ENCODE measurements at regions not wholly inside any gene's neighbourhood (a gene's known extent, or its start where the extent isn't known, plus 50 kb on each side); places are given as distances from the start of the nearest gene placed in this dataset.

- no peak for ATAC-seq (ENCODE audit: low read depth)
Measured at GRCh38 chr18:22026362-22026761, 143.0 kb upstream of the GATA6 start.

More at GRCh38 chr18:22026362-22026761, 143.0 kb upstream of the GATA6 start:
- in situ Hi-C loops (cut with MboI; ENCODE audit: low sequenced_read_pairs) (loop anchor here (10.0 kb wide), 1 partner anchor 62 kb away; no protein-coding TSS in a partner anchor), dilution Hi-C loops (cut with HindIII; ENCODE audit: low sequenced_read_pairs, unreplicated experiment) (no loop called here), intact Hi-C loops (cut with micrococcal nuclease) (no loop called here)
- H3K9ac ChIP-seq (ENCODE audit: low read depth, low read length): no peak overlapping the region
- no peak overlapping the region for H3K4me3 ChIP-seq (ENCODE audit: insufficient read depth, low read depth, low read length)
- H2AK9ac ChIP-seq (replicated peaks; ENCODE audit: low read depth, low read length, poor library complexity): no peak overlapping the region
- no peak overlapping the region for H4K8ac ChIP-seq (ENCODE audit: low read depth in 2 of 2, low read length in 2 of 2)
- H2BK20ac ChIP-seq (ENCODE audit: low read depth, low read length): no peak overlapping the region
- no peak overlapping the region for H3K23ac ChIP-seq (ENCODE audit: low read depth, low read length)
- no peak overlapping the region for H4K5ac ChIP-seq (ENCODE audit: low read depth, low read length)
- H3K36me3 ChIP-seq (ENCODE audit: control insufficient read depth, insufficient read depth, low read length): no peaks in the 10 kb centered on the region
- WGBS, 2 experiments (ENCODE audit: extremely low coverage in 2 of 2, insufficient read length in 1 of 2): 80% methylated on average over 4 of the region's 9 CpGs; no CpG with 5 or more reads in 1 of the 2 experiments
- no peak overlapping the region for H2AFZ ChIP-seq (replicated peaks; ENCODE audit: low read length, poor library complexity)
- H3K14ac ChIP-seq (replicated peaks; ENCODE audit: low read depth, low read length): no peak overlapping the region
- no peaks in the 10 kb centered on the region for H3K9me3 ChIP-seq (ENCODE audit: control insufficient read depth, insufficient read depth, low read length)
- no peak for DNase-seq
- no peak overlapping the region for H3K18ac ChIP-seq (ENCODE audit: low read depth, low read length)
- ChIA-PET POLR2A (ENCODE audit: unreplicated experiment) (no interaction called here), CTCF (no interaction called here)
- no peak overlapping the region for H3K4ac ChIP-seq (ENCODE audit: low read depth, low read length)
- H2BK15ac ChIP-seq (ENCODE audit: low read depth, low read length): no peak overlapping the region
- no peaks in the 10 kb centered on the region for H3K4me1 ChIP-seq (ENCODE audit: control insufficient read depth, insufficient read depth, low read length)
- H3K56ac ChIP-seq (ENCODE audit: extremely low read depth, insufficient read depth, low read length): no peak overlapping the region
- H4K20me1 ChIP-seq (ENCODE audit: insufficient read depth, low read length): no peaks in the 10 kb centered on the region
- TF ChIP-seq USF2 (IDR thresholded peaks at IDR 0.05; ENCODE audit: low read depth, low read length) (no peak), CEBPB (IDR thresholded peaks at IDR 0.05; ENCODE audit: low read depth, low read length) (no peak), BHLHE40 (IDR thresholded peaks at IDR 0.05; ENCODE audit: low read depth, low read length) (no peak), RAD21 (IDR thresholded peaks at IDR 0.05; ENCODE audit: low read length) (no peak), MAZ (IDR thresholded peaks at IDR 0.05; ENCODE audit: borderline replicate concordance, low read depth, low read length) (no peak), RCOR1 (IDR thresholded peaks at IDR 0.05; ENCODE audit: insufficient replicate concordance, low read length) (no peak), ELK1 (IDR thresholded peaks at IDR 0.05; ENCODE audit: borderline replicate concordance, low read depth, low read length) (no peak), MAFK (IDR thresholded peaks at IDR 0.05; ENCODE audit: low read depth, low read length) (no peak), SMC3 (IDR thresholded peaks at IDR 0.05; ENCODE audit: low read depth, low read length) (no peak), CHD1 (IDR thresholded peaks at IDR 0.05; ENCODE audit: low read depth, low read length) (no peak), FOS (IDR thresholded peaks at IDR 0.05; ENCODE audit: low read depth, low read length) (no peak), POLR2A (IDR thresholded peaks at IDR 0.05; ENCODE audit: low read depth, low read length) (no peak), RFX5 (IDR thresholded peaks at IDR 0.05; ENCODE audit: low read depth, low read length) (no peak), CTCF (conservative IDR thresholded peaks at IDR 0.05; ENCODE audit: low read depth, low read length) (no peak), NFE2L2 (IDR thresholded peaks at IDR 0.05; ENCODE audit: low read depth, low read length) (no peak), MXI1 (IDR thresholded peaks at IDR 0.05; ENCODE audit: borderline replicate concordance, low read depth, low read length) (no peak)
- no peak overlapping the region for H3K4me2 ChIP-seq (ENCODE audit: low read depth, low read length)
- no peak overlapping the region for H3K27ac ChIP-seq (ENCODE audit: insufficient read depth, low read length)
- no peak overlapping the region for H2AK5ac ChIP-seq (ENCODE audit: low read depth, low read length)
- H2BK5ac ChIP-seq (ENCODE audit: low read depth, low read length, poor library complexity, severe bottlenecking): no peak overlapping the region
- no peaks in the 10 kb centered on the region for H3K9me1 ChIP-seq (ENCODE audit: insufficient read depth, low read length)
- H3K27me3 ChIP-seq (ENCODE audit: control insufficient read depth, insufficient read depth, low read length): peaks cover 8% of the 10 kb centered on the region; the same call in 1 of the 2 replicates
- BruUV-seq (replicated peaks): no TSS peak
- no peak overlapping the region for H4K91ac ChIP-seq (ENCODE audit: insufficient read depth, low read depth, low read length)
- no peak overlapping the region for H2BK120ac ChIP-seq (ENCODE audit: low read depth, low read length)
- H3K79me1 ChIP-seq (ENCODE audit: low read depth in 1 of 2, low read length in 2 of 2): no peaks in the 10 kb centered on the region

Measured in IMR-90 (cell line).